HUES48 (cell line): ENCODE measurements at regions not wholly inside any gene's neighbourhood (a gene's known extent, or its start where the extent isn't known, plus 50 kb on each side); places are given as distances from the start of the nearest gene placed in this dataset.

Experiments
- H3K27ac ChIP-seq: one replicate; pipeline ENCODE4 v1.7.0; 2013; ENCODE audit warnings: low read depth, low read length, inconsistent platforms
- H3K27me3 ChIP-seq: 2 replicates; pipeline ENCODE4 v1.6.1; 2013; ENCODE audit warnings: mild to moderate bottlenecking, low read length; ENCODE audit not compliant: control insufficient read depth, insufficient read depth
- H3K36me3 ChIP-seq: 2 replicates; pipeline ENCODE4 v1.6.1; 2013; ENCODE audit warnings: low read length; ENCODE audit not compliant: control insufficient read depth, insufficient read depth
- H3K4me1 ChIP-seq: 2 replicates; pipeline ENCODE4 v1.6.1; 2013; ENCODE audit warnings: mild to moderate bottlenecking, low read length; ENCODE audit not compliant: control insufficient read depth, insufficient read depth
- H3K4me3 ChIP-seq: 2 replicates; pipeline ENCODE4 v1.5.1; 2013; ENCODE audit warnings: mild to moderate bottlenecking, low read depth, low read length
- H3K9ac ChIP-seq: 2 replicates; pipeline ENCODE4 v1.6.1; 2013; ENCODE audit warnings: mild to moderate bottlenecking, low read depth, low read length, moderate library complexity
- H3K9me3 ChIP-seq: 2 replicates; pipeline ENCODE4 v1.6.1; 2013; ENCODE audit warnings: low read length; ENCODE audit not compliant: control insufficient read depth, insufficient read depth

GRCh38 chr2:157181234-157181633 is 76.3 kb upstream of the GALNT5 start:
- H3K4me3 ChIP-seq = no peak overlapping the region
- no peaks in the 10 kb centered on the region for H3K4me1 ChIP-seq
- no peaks in the 10 kb centered on the region for H3K9me3 ChIP-seq
- no peaks in the 10 kb centered on the region for H3K27me3 ChIP-seq
- no peak overlapping the region for H3K9ac ChIP-seq
- H3K36me3 ChIP-seq = no peaks in the 10 kb centered on the region
- H3K27ac ChIP-seq = no peak overlapping the region

GRCh38 chr2:157182204-157182709 is 75.2 kb upstream of the GALNT5 start:
- Histone ChIP-seq H3K27me3 (no peaks in the 10 kb centered on the region), H3K4me1 (no peaks in the 10 kb centered on the region), H3K36me3 (no peaks in the 10 kb centered on the region), H3K4me3 (no peak overlapping the region), H3K27ac (no peak overlapping the region), H3K9ac (no peak overlapping the region), H3K9me3 (no peaks in the 10 kb centered on the region)

- H3K9ac ChIP-seq = no peak overlapping the region
- H3K36me3 ChIP-seq = no peaks in the 10 kb centered on the region
- no peaks in the 10 kb centered on the region for H3K27me3 ChIP-seq
- no peak overlapping the region for H3K27ac ChIP-seq
- no peaks in the 10 kb centered on the region for H3K9me3 ChIP-seq
- no peaks in the 10 kb centered on the region for H3K4me1 ChIP-seq
- no peak overlapping the region for H3K4me3 ChIP-seq
Observed at GRCh38 chr2:157182834-157183396, 74.6 kb upstream of the GALNT5 start.

- Histone ChIP-seq H3K4me1 (no peaks in the 10 kb centered on the region), H3K4me3 (no peak overlapping the region), H3K9ac (no peak overlapping the region), H3K27me3 (no peaks in the 10 kb centered on the region), H3K27ac (no peak overlapping the region), H3K36me3 (no peaks in the 10 kb centered on the region), H3K9me3 (no peaks in the 10 kb centered on the region)
Observed at GRCh38 chr2:157184161-157184895, 73.2 kb upstream of the GALNT5 start.

GRCh38 chr2:157185476-157186227 is 71.9 kb upstream of the GALNT5 start:
- Histone ChIP-seq H3K9ac (no peak overlapping the region), H3K36me3 (no peaks in the 10 kb centered on the region), H3K27ac (no peak overlapping the region), H3K4me1 (no peaks in the 10 kb centered on the region), H3K27me3 (no peaks in the 10 kb centered on the region), H3K9me3 (no peaks in the 10 kb centered on the region), H3K4me3 (no peak overlapping the region)

GRCh38 chr2:157190151-157190550 is 67.4 kb upstream of the GALNT5 start:
- Histone ChIP-seq H3K9ac (no peak overlapping the region), H3K9me3 (no peaks in the 10 kb centered on the region), H3K27me3 (no peaks in the 10 kb centered on the region), H3K4me3 (no peak overlapping the region), H3K4me1 (no peaks in the 10 kb centered on the region), H3K27ac (no peak overlapping the region), H3K36me3 (no peaks in the 10 kb centered on the region)

- no peak overlapping the region for H3K4me3 ChIP-seq
- H3K27me3 ChIP-seq = no peaks in the 10 kb centered on the region
- no peaks in the 10 kb centered on the region for H3K36me3 ChIP-seq
- no peak overlapping the region for H3K9ac ChIP-seq
- no peaks in the 10 kb centered on the region for H3K4me1 ChIP-seq
- H3K9me3 ChIP-seq = no peaks in the 10 kb centered on the region
- H3K27ac ChIP-seq = no peak overlapping the region
Observed at GRCh38 chr2:157191186-157191585, 66.3 kb upstream of the GALNT5 start.

GRCh38 chr2:157192445-157193423 is 64.8 kb upstream of the GALNT5 start:
- Histone ChIP-seq H3K27me3 (no peaks in the 10 kb centered on the region), H3K9me3 (no peaks in the 10 kb centered on the region), H3K36me3 (no peaks in the 10 kb centered on the region), H3K4me3 (no peak overlapping the region), H3K9ac (no peak overlapping the region), H3K27ac (no peak overlapping the region), H3K4me1 (peaks cover 6% of the 10 kb centered on the region; the same call in 1 of the 2 replicates)

GRCh38 chr2:157193461-157193860 is 64.0 kb upstream of the GALNT5 start:
- peaks cover 6% of the 10 kb centered on the region; the same call in 1 of the 2 replicates for H3K4me1 ChIP-seq
- no peaks in the 10 kb centered on the region for H3K27me3 ChIP-seq
- no peak overlapping the region for H3K27ac ChIP-seq
- no peak overlapping the region for H3K9ac ChIP-seq
- no peak overlapping the region for H3K4me3 ChIP-seq
- H3K9me3 ChIP-seq = no peaks in the 10 kb centered on the region
- H3K36me3 ChIP-seq = no peaks in the 10 kb centered on the region

GRCh38 chr2:157194097-157194688 is 63.3 kb upstream of the GALNT5 start:
- Histone ChIP-seq H3K27ac (no peak overlapping the region), H3K27me3 (no peaks in the 10 kb centered on the region), H3K9me3 (no peaks in the 10 kb centered on the region), H3K36me3 (no peaks in the 10 kb centered on the region), H3K9ac (no peak overlapping the region), H3K4me3 (no peak overlapping the region), H3K4me1 (peaks cover 6% of the 10 kb centered on the region; the same call in 1 of the 2 replicates)
